ENCODE measurements at regions not wholly inside any gene's neighbourhood (a gene's known extent, or its start where the extent isn't known, plus 50 kb on each side); places are given as distances from the start of the nearest gene placed in this dataset.

DNA sequence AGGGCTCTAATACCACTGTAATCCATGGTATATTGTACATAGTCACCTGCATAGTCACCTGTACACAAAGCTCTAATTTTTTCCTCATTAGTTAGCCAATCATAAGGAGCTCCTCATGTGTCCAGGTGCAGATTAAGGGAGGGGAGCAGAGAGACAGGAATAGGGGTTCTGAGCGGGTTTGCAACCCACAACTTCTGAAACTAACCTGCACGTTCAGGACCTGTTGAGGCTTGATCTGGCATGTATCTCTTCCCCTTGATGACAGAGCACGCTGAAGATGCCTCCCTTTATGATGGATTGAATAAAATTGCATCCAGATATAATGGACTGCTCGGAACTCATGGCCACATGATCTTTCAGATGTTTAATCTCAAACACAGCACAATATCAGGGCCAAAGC, 144.0 kb upstream of the PRNP start:
- no TSS peak for BruUV-seq (replicated peaks)
- POLR2A ChIA-PET = interaction anchor here (0.7 kb wide), 1 partner anchor 26 kb away, joined by 3 read pairs; no protein-coding TSS in a partner anchor

DNA sequence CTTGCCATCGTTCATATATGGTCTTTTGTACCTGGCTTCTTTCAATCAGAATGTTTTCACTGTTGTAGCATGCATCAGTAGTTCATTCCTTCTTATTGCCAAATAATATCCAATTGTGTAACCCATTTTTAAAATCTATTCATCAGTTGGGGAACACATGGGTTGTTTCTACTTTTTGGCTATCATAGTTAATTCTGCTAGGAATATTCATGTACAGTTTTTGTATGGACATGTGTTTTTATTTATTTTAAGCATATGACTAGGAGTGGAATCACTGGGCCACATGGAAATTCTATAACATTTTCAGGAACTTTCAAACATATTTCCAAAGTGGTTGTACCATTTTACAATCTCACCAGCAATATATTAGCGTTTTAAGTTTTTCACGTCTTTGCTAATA, 151.9 kb upstream of the PRNP start:
- POLR2A ChIA-PET = no interaction called here
- Mint-ChIP-seq H3K4me1 (ENCODE audit: insufficient read depth, unreplicated experiment) (no peaks in the 10 kb centered on the region), H3K9me3 (ENCODE audit: unreplicated experiment) (no peaks in the 10 kb centered on the region), H3K27ac (ENCODE audit: low read depth, unreplicated experiment) (no peak overlapping the region), H3K27me3 (ENCODE audit: insufficient read depth, unreplicated experiment) (no peaks in the 10 kb centered on the region), H3K36me3 (ENCODE audit: insufficient read depth, unreplicated experiment) (no peaks in the 10 kb centered on the region), H3K4me3 (ENCODE audit: unreplicated experiment) (no peak overlapping the region)
- intact Hi-C loops (cut with micrococcal nuclease) = no loop called here
- DNase-seq (ENCODE audit: unreplicated experiment) = no peak
- CTCF ChIA-PET = no interaction called here
- no TSS peak for BruUV-seq (replicated peaks)
- TF ChIP-seq, protein P1, sequence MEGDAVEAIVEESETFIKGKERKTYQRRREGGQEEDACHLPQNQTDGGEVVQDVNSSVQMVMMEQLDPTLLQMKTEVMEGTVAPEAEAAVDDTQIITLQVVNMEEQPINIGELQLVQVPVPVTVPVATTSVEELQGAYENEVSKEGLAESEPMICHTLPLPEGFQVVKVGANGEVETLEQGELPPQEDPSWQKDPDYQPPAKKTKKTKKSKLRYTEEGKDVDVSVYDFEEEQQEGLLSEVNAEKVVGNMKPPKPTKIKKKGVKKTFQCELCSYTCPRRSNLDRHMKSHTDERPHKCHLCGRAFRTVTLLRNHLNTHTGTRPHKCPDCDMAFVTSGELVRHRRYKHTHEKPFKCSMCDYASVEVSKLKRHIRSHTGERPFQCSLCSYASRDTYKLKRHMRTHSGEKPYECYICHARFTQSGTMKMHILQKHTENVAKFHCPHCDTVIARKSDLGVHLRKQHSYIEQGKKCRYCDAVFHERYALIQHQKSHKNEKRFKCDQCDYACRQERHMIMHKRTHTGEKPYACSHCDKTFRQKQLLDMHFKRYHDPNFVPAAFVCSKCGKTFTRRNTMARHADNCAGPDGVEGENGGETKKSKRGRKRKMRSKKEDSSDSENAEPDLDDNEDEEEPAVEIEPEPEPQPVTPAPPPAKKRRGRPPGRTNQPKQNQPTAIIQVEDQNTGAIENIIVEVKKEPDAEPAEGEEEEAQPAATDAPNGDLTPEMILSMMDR (IDR thresholded peaks at IDR 0.05; ENCODE audit: unreplicated experiment) = no peak

More for the DNA sequence above, 144.0 kb upstream of the PRNP start:
- CTCF ChIA-PET = interaction anchor here (0.6 to 1.1 kb wide), 3 partner anchors 23 to 50 kb away, joined by 3 to 4 read pairs (median 3); no protein-coding TSS in a partner anchor
- no peak for DNase-seq (ENCODE audit: unreplicated experiment)
- intact Hi-C loops (cut with micrococcal nuclease) = no loop called here
- H3K4me3 Mint-ChIP-seq (ENCODE audit: unreplicated experiment) = no peak overlapping the region
- peaks cover 28% of the 10 kb centered on the region for H3K4me1 Mint-ChIP-seq (ENCODE audit: insufficient read depth, unreplicated experiment)
- H3K36me3 Mint-ChIP-seq (ENCODE audit: insufficient read depth, unreplicated experiment) = no peaks in the 10 kb centered on the region
- H3K27me3 Mint-ChIP-seq (ENCODE audit: insufficient read depth, unreplicated experiment) = no peaks in the 10 kb centered on the region
- no peak overlapping the region for H3K27ac Mint-ChIP-seq (ENCODE audit: low read depth, unreplicated experiment)
- no peaks in the 10 kb centered on the region for H3K9me3 Mint-ChIP-seq (ENCODE audit: unreplicated experiment)
- TF ChIP-seq, protein P1 (IDR thresholded peaks at IDR 0.05; ENCODE audit: unreplicated experiment) = no peak

DNA sequence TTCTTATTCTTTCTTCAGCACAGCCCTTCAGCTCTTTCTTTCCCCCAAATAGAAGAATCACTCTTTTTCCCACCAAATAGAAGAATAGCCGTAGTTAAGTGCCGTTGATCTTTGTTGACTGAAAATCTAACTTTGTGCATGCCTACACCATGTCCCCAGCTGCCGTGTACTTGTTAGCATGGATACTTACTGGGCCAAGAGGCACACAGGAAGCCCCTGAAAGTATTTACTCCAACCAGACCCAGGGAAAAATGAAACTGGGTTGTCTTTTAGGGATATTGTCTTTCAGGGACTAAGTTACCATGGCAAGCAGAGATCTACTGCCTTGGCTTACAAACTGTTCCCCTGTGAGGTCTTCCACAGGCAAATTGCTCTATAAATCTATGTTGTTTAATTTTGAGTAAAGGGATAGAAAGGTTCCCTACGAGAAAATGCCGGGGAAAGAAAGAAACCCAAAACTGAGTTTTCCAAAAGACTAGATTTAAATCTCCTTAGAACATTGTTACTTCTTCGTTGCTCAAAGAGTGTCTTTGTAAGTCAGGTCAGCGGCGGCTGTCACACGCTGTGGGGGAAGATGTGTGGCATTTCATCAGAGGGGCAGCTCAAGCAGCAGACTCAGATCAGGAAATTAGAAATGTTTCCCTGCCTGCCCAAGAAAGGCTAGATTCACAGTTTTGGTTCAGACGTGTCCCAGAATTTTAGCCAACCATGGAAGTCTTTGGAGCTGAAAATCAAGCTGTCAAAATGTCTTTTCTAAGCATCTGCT, 152.7 kb upstream of the PRNP start:
- intact Hi-C loops (cut with micrococcal nuclease) = no loop called here
- BruUV-seq (replicated peaks) = no TSS peak
- no peak overlapping the region for H3K27ac Mint-ChIP-seq (ENCODE audit: low read depth, unreplicated experiment)

DNA sequence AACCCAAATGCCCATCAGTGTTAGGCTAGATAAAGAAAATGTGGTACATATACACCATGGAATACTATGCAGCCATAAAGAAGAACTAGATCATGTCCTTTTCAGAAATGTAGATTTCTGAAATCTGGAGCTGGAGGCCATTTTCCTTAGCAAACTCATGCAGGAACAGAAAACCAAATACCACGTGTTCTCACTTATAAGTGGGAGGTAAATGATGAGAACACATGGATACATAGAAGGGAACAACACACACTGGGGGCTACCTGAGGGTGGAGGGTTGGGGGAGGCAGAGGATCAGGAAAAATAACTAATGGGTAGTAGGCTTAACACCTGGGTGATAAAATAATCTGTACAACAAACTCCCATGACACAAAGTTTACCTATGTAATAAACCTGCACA, 153.5 kb upstream of the PRNP start:
- H3K4me1 Mint-ChIP-seq (ENCODE audit: insufficient read depth, unreplicated experiment) = no peaks in the 10 kb centered on the region
- no peak for DNase-seq (ENCODE audit: unreplicated experiment)
- intact Hi-C loops (cut with micrococcal nuclease) = no loop called here
- H3K4me3 Mint-ChIP-seq (ENCODE audit: unreplicated experiment) = no peak overlapping the region
- no peaks in the 10 kb centered on the region for H3K27me3 Mint-ChIP-seq (ENCODE audit: insufficient read depth, unreplicated experiment)
- H3K36me3 Mint-ChIP-seq (ENCODE audit: insufficient read depth, unreplicated experiment) = no peaks in the 10 kb centered on the region
- H3K9me3 Mint-ChIP-seq (ENCODE audit: unreplicated experiment) = peaks cover 8% of the 10 kb centered on the region
- ChIA-PET POLR2A (interaction anchor here (0.6 to 1.1 kb wide), 3 partner anchors 9 to 118 kb away, joined by 3 to 5 read pairs (median 3); no protein-coding TSS in a partner anchor), CTCF (interaction anchor here (0.8 to 1.0 kb wide), 2 partner anchors 11 to 361 kb away, joined by 3 to 4 read pairs; no protein-coding TSS in a partner anchor)
- H3K27ac Mint-ChIP-seq (ENCODE audit: low read depth, unreplicated experiment) = no peak overlapping the region
- no TSS peak for BruUV-seq (replicated peaks)
- TF ChIP-seq, protein P1 (IDR thresholded peaks at IDR 0.05; ENCODE audit: unreplicated experiment) = no peak

More for the DNA sequence above, 152.7 kb upstream of the PRNP start:
- Mint-ChIP-seq H3K27me3 (ENCODE audit: insufficient read depth, unreplicated experiment) (no peaks in the 10 kb centered on the region), H3K4me1 (ENCODE audit: insufficient read depth, unreplicated experiment) (no peaks in the 10 kb centered on the region), H3K4me3 (ENCODE audit: unreplicated experiment) (no peak overlapping the region), H3K36me3 (ENCODE audit: insufficient read depth, unreplicated experiment) (no peaks in the 10 kb centered on the region), H3K9me3 (ENCODE audit: unreplicated experiment) (peaks cover under 1% of the 10 kb centered on the region)
- no peak for DNase-seq (ENCODE audit: unreplicated experiment)
- ChIA-PET POLR2A (interaction anchor here (1.0 to 1.1 kb wide), 2 partner anchors 10 to 70 kb away, joined by 3 read pairs; no protein-coding TSS in a partner anchor), CTCF (interaction anchor here (0.6 to 1.0 kb wide), 2 partner anchors 12 to 838 kb away, joined by 3 read pairs; no protein-coding TSS in a partner anchor)
- TF ChIP-seq, protein P1 (IDR thresholded peaks at IDR 0.05; ENCODE audit: unreplicated experiment) = no peak

All from MCF 10A (cell line).